Right forelimb (tissue), 1 donor: ENCODE measurements at regions not wholly inside any gene's neighbourhood (a gene's known extent, or its start where the extent isn't known, plus 50 kb on each side); places are given as distances from the start of the nearest gene placed in this dataset.
A peak's percentile ranks its signal among the peaks of the same experiment; 100 is the strongest.

ENCODE experiments used
- DNase-seq: peaks from one replicate; pipeline ENCODE4 v3.0.0-alpha.2; 2018

DNA sequence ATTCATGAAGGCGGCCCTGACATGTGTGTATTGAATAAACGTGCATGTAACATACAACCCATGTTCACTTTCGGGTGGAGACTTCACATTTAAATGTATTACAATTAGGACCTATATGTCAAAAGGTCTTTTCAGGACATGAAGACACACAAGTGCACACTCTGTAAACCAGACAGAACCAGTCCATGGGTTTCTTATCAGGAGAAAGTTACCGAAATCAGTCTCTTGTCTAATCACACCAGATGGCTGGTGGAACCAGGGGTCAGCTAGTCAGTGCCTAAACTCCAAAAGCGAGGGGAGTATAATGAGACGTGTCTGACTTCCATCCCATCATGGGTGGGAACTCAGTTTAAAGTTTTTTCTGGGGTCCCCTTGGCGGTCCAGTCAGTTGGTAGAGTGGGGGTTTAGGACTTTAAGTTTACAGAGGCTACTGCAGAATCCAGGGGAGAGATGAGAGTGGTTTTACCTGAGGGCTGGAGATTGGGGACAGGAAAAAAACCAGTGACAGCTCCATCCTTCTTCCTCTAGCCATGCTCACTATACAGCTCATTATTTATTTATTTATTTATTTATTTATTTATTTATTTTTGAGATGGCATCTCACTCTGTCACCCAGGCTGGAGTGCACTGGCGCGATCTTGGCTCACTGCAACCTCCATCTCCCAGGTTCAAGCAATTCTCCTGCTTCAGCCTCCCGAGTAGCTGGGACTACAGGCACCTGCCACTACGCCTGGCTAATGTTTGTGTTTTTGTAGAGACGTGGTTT is 251.3 kb upstream of the LYZL1 start:
- no peak for DNase-seq

DNA sequence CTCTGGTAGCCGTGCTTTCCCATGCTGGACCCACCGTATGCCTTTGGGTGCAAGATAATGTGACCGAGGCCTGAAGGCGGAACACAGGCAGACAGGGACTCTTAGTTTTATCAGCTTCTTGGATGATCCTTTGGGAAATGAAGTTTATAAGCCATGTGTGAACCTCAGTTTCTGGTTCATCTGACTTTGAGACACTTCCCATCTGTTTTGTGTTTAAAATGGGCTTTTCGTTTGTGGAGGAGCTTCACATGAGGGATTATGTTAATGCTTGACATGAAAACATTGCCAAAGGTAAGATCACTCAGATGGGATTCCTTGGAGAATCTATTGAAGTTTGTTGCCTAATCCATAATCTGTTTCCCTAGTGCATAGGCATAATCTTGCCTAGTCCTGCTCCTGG is 249.8 kb upstream of the LYZL1 start:
- DNase-seq = no peak

- DNase-seq = no peak
These were observed 249.1 kb upstream of the LYZL1 start for GRCh38 chr10:29039677-29040189.

GRCh38 chr10:29041616-29042015 is 247.3 kb upstream of the LYZL1 start:
- no peak for DNase-seq

DNA sequence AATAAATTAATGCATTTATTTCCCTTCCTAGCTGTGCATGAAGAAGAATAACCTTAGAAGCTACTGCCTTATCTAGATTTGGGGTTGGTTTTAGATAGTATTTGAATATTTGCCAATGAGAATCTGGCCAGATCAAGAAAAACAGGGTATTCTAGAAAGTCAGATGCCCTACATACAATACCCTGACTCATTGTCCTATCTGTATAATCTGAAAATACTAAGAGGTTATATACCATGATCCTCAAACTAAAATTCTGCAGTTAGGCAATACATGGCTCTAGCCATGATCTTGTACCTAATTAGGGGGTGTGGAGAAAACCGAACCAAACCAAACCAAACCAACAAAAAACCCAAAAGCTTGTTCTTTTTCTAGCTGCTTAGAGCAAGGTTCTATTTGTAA is 240.4 kb upstream of the LYZL1 start:
- no peak for DNase-seq

DNA sequence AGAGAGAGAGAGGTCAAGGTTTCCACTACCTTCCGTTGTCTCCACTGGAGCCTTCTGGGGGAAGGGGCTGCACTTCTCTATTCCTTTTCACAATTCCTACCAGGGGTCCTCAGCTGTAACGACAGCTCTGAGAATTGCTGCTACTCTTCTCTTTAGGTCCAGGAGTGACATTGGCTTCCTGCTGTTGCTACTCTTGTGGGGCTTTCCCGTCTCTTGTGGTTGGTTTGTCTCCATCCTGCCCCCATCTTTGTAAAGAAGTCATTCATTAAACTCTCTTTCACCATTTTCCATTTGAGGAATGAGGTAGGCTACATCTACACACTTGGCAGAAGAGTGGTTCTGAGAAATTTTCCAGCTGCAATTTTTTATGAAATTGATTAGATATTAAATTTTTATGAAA is 238.8 kb upstream of the LYZL1 start:
- DNase-seq = no peak

- DNase-seq = no peak
These were observed 233.8 kb upstream of the LYZL1 start for GRCh38 chr10:29055101-29055500.

- no peak for DNase-seq
These were observed 232.1 kb upstream of the LYZL1 start for GRCh38 chr10:29056729-29057128.

DNA sequence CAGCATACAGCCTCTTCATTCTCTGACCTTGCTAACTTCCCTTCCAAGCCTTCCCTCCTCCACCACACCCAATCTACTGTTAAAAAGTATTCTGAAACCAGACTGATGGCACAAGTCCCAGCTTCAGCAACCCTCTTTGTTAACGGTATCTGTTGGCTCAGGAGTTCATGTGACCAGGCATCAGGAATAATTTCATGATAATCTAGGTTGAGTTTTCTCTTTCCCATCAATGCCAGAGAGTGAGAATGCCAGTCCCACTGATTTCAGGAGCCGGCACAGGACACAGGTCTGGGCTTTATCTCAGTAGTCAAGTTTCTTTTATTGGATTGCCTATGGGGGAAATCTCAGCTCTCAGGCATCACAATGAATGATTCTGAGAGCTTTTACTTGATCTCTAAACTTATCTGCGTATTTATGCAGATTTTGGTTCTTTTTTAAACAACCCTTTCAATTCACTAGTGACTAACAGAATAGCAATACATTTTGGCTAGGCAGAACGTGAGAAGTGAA is 231.0 kb upstream of the LYZL1 start:
- no peak for DNase-seq

GRCh38 chr10:29063806-29064644 is 224.8 kb upstream of the LYZL1 start:
- no peak for DNase-seq

DNA sequence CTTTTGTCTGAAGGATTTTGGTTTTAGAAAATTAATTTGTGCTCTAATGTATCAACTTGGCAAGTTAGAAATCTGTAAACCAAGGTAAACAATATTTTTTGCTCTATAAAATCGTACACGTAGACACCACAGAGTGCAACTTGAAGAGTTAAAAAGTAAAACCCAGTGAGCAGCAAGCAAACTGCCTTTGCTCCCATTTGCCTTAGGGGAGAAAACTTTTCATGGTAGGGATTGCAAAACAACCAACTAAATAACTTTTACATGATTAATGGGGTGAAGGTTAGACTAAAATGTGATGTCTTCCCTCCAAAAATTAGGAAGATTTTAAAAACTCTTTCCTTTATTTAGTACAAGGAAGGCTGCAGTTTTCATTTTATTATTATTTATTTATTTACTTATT is 224.2 kb upstream of the LYZL1 start:
- DNase-seq = no peak

DNA sequence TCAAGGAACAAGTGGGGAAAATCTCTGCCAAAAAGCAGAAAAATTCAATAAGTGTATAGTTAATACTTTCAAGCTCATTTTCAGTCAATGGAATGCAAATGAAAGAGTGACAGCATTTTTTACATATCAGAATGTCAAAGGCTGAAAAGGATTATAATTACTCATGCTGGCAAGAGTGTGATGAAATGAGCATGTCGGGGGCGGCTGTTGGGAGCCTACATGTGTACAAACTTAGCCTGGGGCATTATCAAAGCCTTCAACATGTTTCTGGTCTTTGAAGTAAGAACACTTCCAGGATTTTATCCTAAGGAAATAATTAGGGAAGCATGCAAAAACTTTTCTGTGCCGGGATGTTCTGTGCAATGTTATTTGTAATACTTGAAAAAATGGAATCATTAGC is 221.7 kb upstream of the LYZL1 start:
- no peak for DNase-seq

DNA sequence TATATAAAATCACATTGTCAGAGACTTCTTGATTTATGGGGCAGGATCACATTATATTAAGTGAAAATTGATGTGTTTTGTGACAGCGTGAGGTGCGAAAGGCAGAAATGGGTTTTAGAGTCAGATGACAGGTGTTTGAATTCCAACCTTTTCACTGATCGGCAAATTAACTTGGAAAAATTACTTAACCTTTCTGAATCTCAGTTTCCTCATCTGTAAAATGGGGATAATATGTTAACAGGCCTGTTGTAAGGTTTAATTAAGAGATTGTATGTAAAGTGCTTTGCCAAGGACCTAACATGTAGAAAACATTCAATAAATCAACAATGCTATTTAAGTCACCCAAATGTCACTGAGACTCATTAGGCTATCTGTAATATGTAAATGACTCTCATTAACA is 221.2 kb upstream of the LYZL1 start:
- no peak for DNase-seq

- no peak for DNase-seq
These were observed 220.6 kb upstream of the LYZL1 start for GRCh38 chr10:29068302-29068701.

DNA sequence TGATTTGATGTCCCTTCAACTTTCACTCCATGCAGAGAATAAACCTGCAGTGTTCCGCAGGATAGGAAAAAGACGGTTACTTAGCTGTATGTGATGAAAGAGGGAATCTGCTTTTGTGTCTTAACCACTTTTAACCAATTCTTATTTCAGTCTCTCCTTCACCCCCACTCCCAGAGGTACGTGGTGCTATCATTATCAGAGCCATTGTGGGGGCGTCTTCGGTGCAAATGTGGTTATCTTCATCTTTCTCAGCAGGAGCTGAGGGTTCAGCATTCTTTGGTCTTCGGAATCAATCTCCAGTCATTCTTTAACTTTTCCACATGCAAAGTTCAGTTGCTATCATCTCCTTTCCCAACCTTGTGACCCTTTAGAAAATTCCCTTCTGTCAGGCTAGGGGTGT is 219.9 kb upstream of the LYZL1 start:
- no peak for DNase-seq

GRCh38 chr10:29069941-29070340 is 218.9 kb upstream of the LYZL1 start:
- no peak for DNase-seq

DNA sequence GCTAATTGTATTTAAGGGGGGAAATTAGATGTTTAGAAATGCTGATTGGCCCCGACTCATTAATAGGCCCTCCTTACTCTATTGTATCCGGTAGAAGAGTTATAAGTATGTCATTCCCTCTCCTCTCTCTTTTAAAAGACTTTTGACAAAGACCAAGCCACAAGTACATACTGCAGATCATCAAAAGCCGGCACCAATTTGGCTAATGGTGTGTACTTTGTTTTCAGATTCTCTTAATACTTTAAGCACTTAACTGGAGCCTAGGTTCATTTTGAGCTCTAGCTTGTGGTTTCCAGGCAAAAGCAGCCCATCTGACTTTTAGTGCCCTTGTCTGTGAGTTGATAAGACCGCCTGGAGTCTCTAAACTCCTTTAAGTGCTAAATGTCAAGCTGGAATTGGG is 210.0 kb upstream of the LYZL1 start:
- no peak for DNase-seq

DNA sequence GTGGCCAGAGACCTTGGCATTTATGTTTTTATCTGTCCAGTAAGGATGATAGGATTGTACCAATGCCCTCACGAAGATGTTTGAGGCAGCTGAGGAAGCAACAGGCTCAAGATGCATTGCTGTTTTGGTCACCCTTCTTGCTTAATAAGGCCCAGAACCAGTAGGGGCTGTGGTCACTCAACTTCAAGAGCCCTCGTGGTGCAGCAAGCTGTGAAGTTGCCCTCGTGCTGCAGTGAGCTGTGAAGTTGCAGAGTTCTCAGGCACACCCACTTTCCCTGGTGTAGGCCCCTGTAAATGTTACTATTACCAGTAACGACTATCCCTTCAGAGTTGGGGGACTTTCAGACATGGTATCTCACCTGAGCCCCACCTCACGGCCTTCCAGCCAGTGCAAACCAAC is 207.6 kb upstream of the LYZL1 start:
- DNase-seq = no peak

DNA sequence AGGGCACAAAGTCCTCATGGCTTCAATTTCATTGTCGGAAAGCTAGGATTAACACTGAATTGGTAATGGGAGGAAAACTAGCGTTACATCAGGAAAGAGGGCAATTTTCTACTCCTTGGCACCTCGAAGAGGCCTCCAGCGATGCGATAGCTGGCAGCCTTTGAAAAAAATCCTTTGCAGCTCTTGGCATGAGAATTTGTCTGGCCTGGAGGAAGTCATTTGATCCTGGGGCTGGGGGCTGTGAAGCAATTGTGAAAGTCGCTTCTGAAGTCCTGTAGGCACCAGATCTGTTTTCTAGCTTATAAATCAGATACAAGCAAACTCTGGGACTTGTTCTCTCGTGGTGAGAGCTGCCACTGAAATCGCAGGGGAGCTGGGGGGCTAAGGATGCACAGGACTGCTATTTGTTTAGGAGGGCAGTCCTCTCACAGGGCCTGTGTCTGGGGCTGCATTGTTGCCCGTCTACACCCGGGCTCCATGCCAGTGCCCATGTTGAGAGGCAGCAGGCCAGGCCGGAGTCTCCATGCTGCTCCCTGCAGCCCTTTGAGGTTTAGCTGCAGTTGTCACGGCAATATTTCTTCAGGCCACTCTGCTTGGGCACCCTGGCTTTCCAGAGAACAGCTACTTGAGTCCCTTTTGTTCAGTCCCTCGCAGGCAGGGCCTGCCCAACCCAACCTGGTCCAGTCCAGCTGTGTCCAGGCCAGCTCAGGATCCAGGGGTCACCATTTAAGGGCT is 206.8 kb upstream of the LYZL1 start:
- DNase-seq = no peak

DNA sequence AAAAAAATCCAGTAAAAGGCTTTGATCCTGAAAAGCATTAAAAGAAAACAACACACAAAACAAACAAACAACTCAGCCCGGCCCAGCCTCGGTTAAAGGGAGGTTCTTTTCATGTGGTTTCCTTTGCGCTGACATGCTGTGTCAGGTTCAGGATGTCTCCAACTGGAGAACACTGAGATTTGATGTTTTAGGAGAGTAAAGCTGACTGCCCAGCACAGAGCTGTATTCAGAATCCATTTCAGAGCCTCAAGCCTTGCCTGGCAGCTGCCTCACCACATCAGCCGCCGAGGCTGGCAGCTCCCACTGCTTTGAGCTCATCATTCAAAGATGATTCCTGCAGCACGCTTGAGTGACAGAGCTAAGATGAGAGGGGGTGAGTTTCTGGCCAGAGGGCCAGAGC is 205.8 kb upstream of the LYZL1 start:
- DNase-seq = peak; percentile 63

DNA sequence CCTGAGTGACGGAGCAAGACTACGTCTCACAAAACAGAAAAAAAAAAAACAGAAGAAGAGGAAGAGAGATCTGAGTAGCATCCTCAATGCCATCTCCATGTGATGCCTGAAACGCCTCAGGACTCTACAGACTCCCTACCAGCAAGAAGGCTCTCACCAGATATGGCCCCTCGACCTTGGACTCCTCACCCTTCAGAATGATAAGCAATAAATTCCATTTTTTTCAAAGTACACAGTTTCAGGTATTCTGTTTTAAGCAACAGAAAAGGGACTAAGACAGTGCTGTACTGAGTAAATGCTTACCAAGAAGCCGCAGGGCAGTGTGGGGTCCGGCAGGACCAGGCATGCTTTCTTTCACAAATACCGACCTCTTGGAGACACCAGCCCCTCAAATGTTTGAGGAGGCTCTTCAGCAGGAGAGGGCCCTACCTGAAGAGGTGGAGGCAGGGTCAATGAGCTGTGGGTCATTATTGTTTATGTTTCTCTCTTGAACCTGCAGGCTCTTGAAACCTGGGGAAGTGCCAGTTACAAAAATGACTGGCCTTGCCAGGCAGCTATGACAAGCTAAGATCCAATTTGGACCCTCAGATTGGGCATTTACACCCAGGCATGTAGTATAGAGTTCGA is 204.1 kb upstream of the LYZL1 start:
- DNase-seq = no peak

DNA sequence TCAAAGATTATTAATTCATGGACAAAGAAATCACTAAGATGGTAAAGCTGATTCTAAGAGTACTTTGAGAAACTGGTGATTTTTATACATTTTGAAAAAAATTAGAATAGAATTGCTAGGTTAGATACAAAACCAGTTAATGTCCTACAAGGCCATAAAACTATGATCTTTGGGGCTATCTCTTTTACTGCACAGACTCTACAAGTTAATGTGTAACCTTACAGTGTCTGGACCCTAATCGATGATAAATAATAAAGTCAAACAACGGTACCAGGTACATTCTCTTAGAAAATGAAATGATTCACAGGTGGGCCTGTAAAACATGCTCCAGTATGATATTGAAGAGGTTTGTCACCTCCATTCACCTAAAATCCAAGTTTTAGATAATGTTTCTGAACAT is 199.8 kb upstream of the LYZL1 start:
- DNase-seq = no peak

- DNase-seq = no peak
These were observed 192.5 kb upstream of the LYZL1 start for GRCh38 chr10:29096303-29096824.
